ENCODE measurements at regions not wholly inside any gene's neighbourhood (a gene's known extent, or its start where the extent isn't known, plus 50 kb on each side); places are given as distances from the start of the nearest gene placed in this dataset.

DNA sequence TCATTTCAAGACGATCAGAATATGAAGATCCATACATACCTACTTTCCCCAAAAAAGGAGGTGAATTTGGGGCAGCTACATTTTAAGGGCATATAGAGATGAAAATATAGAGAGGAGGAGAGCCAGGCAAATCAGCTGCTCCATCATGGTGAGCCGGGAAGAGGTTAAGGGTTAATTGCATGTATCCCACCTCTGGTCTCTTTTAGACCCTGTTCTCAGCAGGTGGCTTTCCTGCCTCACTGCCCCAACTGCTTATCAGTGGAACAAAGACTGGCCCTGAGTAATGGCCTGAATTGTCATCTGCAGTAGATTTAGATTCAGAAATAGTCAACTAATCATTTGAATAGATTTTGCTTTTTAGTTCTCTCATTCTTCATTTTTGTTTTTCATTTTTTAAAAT, 206.6 kb downstream of the SPRY2 start:
- no peak for TF ChIP-seq CTCF (optimal IDR thresholded peaks at IDR 0.05 in 1 of 3, IDR thresholded peaks at IDR 0.05 in 1 of 3, conservative IDR thresholded peaks at IDR 0.05 in 1 of 3; ENCODE audit: extremely low read depth in 1 of 3, insufficient read depth in 2 of 3, low read length in 3 of 3)
- no peak for TF ChIP-seq EZH2 (IDR thresholded peaks at IDR 0.05; ENCODE audit: low read length)

All from keratinocyte (primary cell).